ENCODE measurements at regions not wholly inside any gene's neighbourhood (a gene's known extent, or its start where the extent isn't known, plus 50 kb on each side); places are given as distances from the start of the nearest gene placed in this dataset.
"Not testable (repeated sequence)": the region's sequence is repeated elsewhere in the genome, so short reads cannot be mapped to it uniquely, and the experiment has no call there.

DNA sequence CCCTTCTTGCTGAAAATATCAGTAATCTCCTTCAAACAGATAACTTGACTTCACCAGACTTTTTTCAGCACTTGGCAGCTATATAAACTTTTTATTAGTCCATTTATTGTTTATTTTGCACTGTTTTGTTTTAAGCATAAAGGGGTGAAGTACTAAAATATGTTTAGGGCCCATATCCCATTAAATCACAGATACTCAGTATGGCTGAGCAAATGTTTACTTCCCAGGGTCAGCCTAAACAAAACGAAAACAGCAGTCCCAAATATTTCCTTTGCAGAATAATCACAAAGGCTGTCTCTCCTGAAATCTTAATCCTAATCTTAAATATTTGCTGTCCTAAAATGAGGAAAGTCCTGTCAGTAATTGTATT lies 649.6 kb downstream of the TNS3 start:
- DNase-seq (ENCODE audit: extremely low read depth in 1 of 11, low read depth in 9 of 11, low spot score in 4 of 11), result no peak

DNA sequence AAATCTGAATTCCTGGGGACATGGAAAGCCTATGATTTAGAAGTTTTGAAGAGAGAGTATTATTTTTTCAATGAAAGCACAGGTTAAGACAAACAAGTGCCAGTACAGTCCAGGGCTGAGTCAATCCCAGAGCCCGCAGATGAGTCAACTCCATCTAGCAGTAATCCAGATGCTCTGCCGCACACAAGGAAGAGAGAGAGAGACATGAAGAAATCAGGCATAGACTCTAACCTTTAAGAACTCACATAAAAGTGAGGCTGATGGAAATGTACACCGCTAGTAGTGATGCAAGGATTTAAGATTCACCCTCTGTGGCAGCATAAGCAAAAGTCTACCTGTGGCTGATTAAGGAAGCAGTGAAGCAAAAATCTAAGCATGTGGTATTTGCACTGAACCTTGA lies 651.5 kb downstream of the TNS3 start:
- no peak for DNase-seq (ENCODE audit: extremely low read depth in 1 of 11, low read depth in 9 of 11, low spot score in 4 of 11)

DNA sequence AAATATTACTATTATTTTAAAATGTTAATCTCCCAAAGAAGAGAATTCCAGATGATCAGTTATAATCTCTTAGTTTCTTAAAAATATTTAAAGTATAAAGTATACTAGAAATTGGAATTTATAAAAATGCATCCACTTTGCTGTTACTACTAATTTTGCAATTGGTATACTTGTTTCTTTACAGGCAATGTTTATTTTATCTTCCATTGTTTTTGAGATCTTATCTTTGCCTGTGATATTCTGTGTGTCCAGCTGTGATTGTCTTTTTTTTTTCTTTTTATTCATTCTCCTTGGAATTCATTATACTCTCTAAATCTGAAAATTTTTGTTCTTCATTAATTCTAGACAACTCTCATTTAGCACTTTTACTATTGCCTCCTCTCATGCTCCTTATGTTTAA lies 652.6 kb downstream of the TNS3 start:
- DNase-seq (ENCODE audit: extremely low read depth in 1 of 11, low read depth in 9 of 11, low spot score in 4 of 11), result no peak

DNA sequence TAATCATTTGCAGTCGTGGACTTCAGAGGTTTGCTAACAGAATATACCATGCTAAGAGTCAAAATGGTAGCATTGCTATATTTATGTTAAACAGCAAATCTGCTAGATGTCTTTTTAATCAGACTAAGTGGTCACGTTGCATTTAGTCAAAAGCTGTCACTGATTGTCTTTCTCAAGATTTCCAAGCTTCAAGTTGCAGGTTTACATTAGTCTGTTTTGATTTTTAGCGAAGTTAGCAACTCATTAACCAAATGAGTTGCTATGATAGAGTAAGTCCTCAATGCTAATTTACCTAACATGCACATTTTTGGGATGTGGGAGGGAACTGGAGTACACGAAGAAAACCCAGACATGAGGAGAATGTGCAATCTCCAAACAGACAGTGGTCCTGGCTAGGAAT lies 653.2 kb downstream of the TNS3 start:
- DNase-seq (ENCODE audit: extremely low read depth in 1 of 11, low read depth in 9 of 11, low spot score in 4 of 11), result no peak

DNA sequence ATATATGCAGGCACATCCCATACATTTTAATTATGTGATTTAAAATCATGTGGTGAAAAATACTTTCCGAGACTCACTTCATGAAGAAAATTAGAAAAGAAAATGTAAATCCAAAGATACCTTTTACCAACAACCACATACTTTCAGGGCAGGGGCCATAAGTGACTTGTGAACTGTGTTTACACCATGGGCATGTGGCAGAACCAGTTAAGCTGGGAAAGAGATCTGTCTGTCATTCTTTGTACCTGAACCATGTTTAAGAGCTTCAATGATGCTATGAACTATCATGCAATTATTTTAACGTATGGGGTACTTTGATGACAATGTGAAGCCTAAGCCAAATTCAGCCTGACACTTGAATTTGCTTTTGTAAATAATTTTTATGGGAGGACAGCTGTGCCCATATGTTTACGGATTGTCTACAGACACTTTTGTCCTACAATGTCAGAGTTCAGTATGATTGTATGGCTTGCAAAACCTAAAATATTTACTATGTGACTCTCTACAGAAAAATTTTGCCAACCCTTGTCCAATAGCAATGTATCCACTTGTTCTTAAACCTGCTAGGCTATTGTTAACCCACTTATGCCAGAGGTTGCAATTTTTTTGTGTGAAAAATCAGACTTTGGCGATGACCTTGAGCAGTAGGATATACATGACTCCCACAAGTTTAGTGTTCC lies 654.6 kb downstream of the TNS3 start:
- no peak for DNase-seq (ENCODE audit: extremely low read depth in 1 of 11, low read depth in 9 of 11, low spot score in 4 of 11)

DNA sequence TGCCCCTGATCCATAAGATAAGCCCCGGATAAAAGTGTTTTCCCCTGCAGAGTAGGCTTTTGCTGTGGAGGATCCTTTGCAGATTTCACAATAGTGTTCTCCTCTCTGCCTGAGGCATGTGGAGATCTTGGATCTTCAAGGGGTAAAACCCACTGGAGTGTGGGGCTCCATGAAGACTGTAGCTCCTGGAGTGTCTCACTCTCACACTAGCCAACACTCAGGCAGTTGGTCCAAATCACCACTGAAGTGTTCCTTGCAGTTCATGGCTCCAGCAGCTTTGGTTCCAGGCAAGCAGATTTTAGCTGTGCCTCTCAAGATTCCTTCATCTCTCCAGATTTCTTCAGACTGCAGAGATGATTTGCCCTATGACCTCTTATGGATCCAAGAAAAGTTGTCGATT lies 665.3 kb downstream of the TNS3 start:
- no peak for DNase-seq (ENCODE audit: extremely low read depth in 1 of 11, low read depth in 9 of 11, low spot score in 4 of 11)

DNA sequence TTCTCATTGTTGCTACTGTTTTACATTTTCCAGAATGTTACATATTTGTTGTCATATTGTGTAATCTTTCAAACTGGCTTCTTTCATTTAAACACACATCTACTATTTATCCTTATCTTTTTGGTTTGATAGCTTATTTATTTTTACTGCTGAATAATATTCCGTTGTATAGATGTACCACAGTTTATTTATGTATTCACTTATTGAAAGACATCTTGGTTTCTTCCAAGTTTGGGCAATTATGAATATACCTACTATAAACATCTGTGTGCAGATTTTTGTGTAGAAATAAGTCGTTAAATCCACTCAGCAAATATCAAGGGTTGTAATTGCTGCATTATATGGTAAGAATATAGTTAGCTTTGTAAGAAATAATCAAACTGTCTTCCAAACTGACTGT lies 669.2 kb downstream of the TNS3 start:
- DNase-seq (ENCODE audit: extremely low read depth in 1 of 11, low read depth in 9 of 11, low spot score in 4 of 11), result no peak

DNA sequence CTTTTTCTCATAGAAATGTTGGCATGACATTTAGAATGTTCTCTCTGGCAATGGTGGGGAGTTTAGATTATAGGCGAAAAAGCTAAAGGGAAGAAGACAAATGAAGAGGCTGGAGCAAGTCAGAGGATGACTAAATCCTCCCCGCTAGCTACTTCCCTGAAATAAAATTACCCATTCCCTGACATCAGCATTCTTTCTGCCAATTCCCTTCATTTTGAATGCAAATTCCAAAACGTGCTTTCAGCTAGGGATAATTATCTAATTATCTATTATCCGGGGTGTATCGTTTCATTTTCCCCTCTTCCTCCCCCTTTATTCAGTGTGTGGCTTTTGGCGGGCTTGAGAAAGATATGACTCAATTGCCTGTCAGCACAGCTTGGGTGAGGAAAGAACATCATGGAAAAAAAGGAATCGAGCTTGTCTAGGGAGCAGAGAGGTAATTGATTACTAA lies 672.3 kb downstream of the TNS3 start:
- DNase-seq (ENCODE audit: extremely low read depth in 1 of 11, low read depth in 9 of 11, low spot score in 4 of 11), result no peak

DNA sequence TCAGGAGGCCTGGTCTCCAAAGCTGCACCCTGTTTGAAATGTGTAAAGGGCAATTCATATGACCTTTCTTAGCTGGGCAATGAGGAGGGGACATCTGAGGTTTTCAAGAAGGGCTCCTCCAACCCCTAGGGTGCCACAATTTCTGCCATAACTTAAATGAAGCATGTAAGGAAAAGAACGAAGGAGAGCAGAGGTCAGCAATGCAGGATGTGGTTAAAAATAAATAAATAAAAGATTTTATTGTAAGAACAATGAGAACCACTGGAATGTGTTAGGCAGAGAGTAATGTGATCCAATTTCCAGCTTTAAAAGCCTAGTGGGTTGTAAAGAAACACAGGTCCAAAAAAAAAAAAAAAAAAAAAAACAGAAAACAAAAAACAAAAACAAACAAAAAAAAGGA lies 673.1 kb downstream of the TNS3 start:
- DNase-seq (ENCODE audit: extremely low read depth in 1 of 11, low read depth in 9 of 11, low spot score in 4 of 11), result no peak

DNA sequence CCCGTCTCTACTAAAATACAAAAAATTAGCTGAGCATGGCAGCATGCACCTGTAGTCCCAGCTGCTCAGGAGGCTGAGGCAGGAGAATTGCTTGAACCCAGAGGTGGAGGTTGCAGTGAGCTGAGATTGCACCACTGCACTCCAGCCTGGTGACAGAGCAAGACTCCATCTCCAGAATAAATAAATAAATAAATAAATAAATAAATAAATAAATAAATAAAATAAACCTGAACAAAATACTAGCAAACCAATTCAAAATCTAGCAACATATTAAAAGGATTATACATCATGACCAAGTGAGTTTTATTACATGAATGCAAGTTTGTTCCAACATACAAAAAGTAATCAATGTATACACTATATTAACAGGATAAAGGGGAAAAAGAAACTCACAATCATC lies 677.4 kb downstream of the TNS3 start:
- not testable (repeated sequence) for DNase-seq (ENCODE audit: extremely low read depth in 1 of 11, low read depth in 9 of 11, low spot score in 4 of 11)

DNA sequence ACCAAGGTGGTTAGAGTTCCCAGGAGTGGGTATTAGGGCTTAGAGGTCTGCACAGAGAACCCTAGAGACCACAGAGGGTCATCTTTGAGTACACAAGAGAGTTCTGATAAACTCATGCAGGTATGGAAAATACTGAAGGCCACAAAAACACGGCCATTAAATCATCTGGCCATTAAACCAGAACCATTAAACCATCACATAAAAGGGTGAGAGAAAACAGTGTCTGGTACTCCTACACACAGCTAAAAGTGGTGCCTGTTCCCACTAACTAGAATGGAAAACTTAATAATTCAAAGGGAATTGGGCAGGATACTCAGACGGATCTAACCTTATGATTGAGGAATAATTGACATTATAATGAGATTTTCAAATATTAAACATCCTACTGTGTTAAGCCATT lies 679.4 kb downstream of the TNS3 start:
- peak in 1 of 11 donors; percentile 7 for DNase-seq (ENCODE audit: extremely low read depth in 1 of 11, low read depth in 9 of 11, low spot score in 4 of 11)

DNA sequence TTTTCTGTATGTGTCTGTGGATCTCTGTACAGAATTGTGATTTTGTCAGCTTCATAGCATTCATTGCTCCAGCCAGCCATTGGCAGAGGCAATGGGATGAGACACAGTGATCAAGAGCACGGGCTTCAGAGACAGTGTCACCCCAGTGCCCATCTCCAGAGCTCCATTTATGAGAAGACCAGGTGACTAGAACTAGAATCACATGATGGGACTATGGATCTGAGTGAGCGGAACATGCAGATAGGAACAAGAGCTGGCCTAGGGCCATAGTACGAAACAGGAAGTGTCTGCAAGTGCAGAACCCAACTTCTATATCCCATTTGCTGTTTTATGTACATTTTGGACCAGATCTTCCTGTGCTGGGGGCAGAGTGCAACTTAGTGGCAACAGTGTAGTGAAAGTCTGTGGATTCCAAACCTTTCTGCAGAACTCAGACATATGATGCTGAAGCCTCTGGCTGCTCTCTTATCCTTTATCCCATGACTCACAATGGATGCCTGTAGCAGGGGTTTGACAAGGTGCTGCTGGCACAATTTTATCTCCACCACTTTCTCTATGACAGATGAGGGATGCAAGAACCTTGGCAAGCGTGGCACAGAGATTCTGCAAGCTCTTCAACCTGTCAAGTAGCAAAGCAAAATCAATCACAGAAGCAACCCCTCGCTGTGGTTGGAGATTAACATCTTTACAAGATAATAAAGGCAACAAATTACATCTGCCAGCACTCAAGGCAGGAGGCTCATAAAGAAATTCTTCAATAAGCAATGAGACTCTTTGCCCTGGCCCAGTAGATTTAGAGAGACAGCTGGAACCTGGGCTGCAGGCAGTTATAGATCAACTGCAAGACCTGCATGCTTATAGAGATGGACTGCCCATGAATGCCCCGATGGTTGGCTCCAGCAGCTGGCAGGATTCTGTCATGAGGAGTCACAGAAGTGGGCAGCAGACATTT lies 681.3 kb downstream of the TNS3 start:
- DNase-seq (ENCODE audit: extremely low read depth in 1 of 11, low read depth in 9 of 11, low spot score in 4 of 11), result no peak

DNA sequence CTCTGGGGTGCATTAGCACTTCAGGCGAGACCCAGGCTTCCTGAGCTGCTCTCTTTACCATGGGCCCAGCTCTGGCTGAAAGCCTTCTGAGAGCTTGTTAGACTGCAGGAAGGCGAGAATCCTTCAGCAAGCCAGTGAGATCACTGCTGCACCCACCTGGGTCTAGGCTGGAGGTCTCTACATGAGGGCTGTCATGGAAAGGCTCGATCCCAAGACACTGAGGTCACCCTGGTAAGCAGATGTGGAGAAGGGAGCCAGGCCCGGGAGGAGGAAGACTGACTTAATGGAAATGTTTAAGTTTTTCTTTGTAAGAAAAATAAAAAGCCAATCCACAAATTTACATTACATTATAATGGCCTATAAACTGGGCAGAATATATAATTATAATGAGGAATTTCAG lies 684.5 kb downstream of the TNS3 start:
- no peak for DNase-seq (ENCODE audit: extremely low read depth in 1 of 11, low read depth in 9 of 11, low spot score in 4 of 11)

DNA sequence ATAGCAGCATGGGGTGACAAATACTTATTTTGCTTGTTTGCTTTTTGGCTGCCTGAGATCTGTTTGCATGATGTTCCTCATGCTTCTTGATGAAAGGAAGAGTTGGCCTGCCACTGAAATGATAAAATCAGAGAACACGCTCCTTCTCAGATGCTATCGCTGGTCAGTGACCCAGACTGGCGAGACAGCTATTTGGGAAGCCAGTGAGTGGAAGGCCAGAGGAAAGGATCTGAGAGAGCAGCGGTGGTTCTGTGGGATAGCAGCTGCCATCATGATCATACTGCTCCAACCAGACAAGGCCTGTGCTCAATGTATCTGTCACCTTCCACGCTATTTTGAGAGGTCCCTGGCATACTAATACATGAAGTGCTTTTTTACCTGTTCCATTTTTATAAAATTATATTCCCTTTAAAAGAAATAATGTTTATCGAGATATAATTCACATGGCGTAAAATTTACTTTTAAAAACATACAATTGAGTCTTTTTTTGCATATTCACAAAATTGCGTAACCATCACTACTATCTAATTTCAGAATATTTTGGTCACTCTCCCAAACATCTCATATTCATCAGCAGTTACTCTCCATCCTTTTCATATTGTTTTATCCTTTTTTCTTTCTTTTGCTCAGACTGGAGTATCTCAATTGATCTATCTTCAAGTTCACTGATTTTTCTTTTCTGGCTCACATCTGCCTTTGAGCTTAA lies 695.1 kb downstream of the TNS3 start:
- DNase-seq (ENCODE audit: extremely low read depth in 1 of 11, low read depth in 9 of 11, low spot score in 4 of 11), result no peak

DNA sequence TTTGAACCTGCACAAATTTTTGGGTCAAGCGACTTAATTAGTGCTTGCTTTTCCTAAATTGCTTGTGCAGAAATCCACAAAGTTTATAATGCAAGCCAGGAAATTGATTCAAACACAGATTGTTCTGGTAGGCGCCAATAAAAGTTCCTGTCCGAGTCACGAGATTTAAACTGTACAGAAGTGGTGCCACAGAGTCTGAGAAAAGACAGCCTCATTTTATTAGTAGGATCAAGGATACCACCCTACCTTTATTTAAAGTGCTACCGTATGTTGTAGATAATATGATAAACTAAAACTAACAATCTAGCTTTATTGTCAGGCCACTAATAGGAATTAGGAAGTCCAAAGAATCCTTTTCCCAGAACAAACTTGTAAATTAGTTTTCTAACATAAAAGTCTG lies 696.7 kb downstream of the TNS3 start:
- no peak for DNase-seq (ENCODE audit: extremely low read depth in 1 of 11, low read depth in 9 of 11, low spot score in 4 of 11)

DNA sequence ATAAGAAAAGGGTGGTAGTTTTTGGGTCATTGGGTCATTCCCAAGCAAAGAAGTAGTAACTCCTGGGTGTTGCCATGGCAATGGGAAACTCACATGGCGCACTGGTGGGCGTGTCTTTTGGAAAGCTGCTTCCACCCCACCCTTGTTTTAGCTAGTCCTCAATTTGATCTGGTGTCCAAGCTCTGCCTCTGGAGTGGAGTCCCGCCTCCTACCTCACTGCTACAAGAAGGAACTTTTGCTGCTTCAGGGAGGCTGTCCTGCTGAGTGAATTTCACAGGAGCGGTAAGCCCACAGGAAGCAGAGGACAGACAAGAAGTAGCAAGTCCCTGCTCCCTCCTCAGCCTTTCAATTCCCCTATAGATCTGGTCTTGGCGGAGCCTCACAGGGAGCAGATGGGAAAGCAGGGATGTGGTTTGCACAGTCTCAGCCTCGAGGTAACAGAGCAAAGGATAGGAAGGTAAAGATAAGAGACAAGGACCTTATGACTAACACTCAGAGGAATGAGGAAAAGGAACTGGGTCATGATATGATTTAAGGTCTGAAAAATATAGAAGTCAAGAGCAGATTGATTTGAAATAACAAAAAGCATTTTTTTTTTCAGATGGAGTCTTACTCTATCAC lies 700.3 kb downstream of the TNS3 start:
- no peak for DNase-seq (ENCODE audit: extremely low read depth in 1 of 11, low read depth in 9 of 11, low spot score in 4 of 11)

DNA sequence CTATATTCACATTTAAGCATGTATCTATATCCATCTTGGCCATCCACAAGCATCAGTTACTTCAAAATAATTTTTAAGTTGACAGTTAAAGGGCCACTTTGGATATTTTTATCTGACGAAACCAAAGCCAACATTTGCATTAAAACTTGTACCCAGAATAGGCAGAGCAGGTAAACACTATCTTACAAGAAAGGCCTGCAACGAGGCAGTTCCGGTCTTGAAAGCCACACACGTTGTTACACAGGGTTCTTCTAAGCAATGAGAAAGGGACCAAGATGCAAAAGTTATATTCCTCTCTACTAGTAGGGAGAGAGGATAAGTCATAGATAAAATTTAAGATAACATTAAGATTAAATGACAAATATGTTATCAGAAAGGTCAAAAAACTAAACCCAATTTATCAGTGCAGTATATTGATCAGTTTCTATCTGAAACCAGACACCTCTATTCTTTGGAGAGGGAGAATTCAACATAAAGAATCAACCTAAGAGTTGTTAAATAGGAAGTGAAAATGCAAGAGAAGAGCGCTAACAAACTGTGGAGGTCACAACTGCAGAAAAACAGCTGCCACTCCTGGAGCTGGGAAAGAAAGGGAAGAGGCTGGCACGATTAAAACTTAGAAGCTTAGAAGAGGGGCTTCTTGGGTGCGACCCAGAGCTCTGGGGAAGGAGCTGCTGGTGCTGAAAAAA lies 701.3 kb downstream of the TNS3 start:
- no peak for DNase-seq (ENCODE audit: extremely low read depth in 1 of 11, low read depth in 9 of 11, low spot score in 4 of 11)

DNA sequence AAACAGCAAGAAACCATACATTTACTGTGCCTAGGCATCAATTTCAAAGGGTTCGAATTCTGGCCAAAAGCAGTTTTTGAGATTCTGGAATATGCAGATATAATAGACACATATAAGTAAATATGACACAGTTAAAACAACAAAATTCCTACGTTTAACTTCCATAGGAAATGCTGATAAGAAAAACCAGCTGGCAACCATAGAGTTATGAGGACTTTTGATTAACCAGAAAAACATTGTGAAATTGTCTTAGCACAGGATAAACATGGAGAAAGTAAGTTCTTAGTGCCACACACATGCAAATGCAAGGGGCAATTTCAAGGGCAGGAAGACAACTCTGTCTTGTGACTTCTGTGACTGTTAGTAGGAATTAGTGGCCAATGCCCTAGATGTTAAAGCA lies 702.1 kb downstream of the TNS3 start:
- DNase-seq (ENCODE audit: extremely low read depth in 1 of 11, low read depth in 9 of 11, low spot score in 4 of 11), result no peak

DNA sequence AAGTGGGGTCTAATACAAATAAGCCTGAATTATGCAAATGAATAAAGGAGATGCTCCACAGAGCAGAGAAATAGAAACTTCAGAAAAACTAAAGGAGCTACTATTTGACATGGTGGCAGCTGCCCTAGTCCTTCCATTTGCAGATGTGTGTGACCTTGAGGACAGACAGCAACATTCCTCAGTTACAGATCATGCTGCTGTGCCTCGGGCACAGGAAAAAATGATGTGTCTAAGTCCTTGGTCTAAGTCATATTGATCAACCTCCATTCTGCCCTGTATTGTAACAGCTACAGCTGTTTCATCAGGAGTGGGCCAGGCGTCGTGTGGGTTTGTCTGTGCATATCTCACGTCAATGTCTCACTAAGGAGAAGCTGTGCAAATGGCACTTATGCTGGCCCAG lies 710.4 kb downstream of the TNS3 start:
- DNase-seq (ENCODE audit: extremely low read depth in 1 of 11, low read depth in 9 of 11, low spot score in 4 of 11), result no peak

Data from renal cortex interstitium (tissue), 11 donors.